ENCODE measurements at regions not wholly inside any gene's neighbourhood (a gene's known extent, or its start where the extent isn't known, plus 50 kb on each side); places are given as distances from the start of the nearest gene placed in this dataset.

- peak; percentile 40 for TF ChIP-seq CTCF (IDR thresholded peaks at IDR 0.05; ENCODE audit: poor library complexity, severe bottlenecking)
- no peak for TF ChIP-seq EZH2 (IDR thresholded peaks at IDR 0.05; ENCODE audit: borderline replicate concordance, insufficient read depth, low read length, poor library complexity, severe bottlenecking)
- no peak for TF ChIP-seq POLR2AphosphoS5 (IDR thresholded peaks at IDR 0.05)
- no peak for TF ChIP-seq REST (IDR thresholded peaks at IDR 0.05; ENCODE audit: borderline replicate concordance)
Measured at GRCh38 chr4:133465022-133465421, 315.9 kb downstream of the PCDH10 start.

Measured in neural cell (in vitro differentiated cells).